HEK293 (cell line): ENCODE measurements at regions not wholly inside any gene's neighbourhood (a gene's known extent, or its start where the extent isn't known, plus 50 kb on each side); places are given as distances from the start of the nearest gene placed in this dataset.

Experiments
- REST ChIP-seq: fragments of 450-650 bp; formaldehyde crosslinking; IDR thresholded peaks from 2 replicates; pipeline ENCODE4 v1.5.1; 2016; ENCODE audit warnings: missing biosample characterization, missing genetic modification characterization
- ZNF23 ChIP-seq: fragments of 450-650 bp; formaldehyde crosslinking; IDR thresholded peaks from 2 replicates; pipeline ENCODE4 v1.5.1; 2016; ENCODE audit warnings: missing biosample characterization, missing genetic modification characterization, borderline replicate concordance
- ZNF302 ChIP-seq: fragments of 450-650 bp; formaldehyde crosslinking; IDR thresholded peaks from 2 replicates; pipeline ENCODE4 v1.5.1; 2016; ENCODE audit warnings: missing biosample characterization, missing genetic modification characterization, low read depth
- TF ChIP-seq, protein P1 (sequence below): fragments of 450-650 bp; formaldehyde crosslinking; IDR thresholded peaks from 2 replicates; pipeline ENCODE4 v1.5.1; 2016; ENCODE audit warnings: missing biosample characterization, missing genetic modification characterization, borderline replicate concordance
- TF ChIP-seq, protein P2 (sequence below): fragments of 450-650 bp; formaldehyde crosslinking; IDR thresholded peaks from 2 replicates; pipeline ENCODE4 v1.5.1; 2016; ENCODE audit warnings: missing biosample characterization, missing genetic modification characterization

DNA sequence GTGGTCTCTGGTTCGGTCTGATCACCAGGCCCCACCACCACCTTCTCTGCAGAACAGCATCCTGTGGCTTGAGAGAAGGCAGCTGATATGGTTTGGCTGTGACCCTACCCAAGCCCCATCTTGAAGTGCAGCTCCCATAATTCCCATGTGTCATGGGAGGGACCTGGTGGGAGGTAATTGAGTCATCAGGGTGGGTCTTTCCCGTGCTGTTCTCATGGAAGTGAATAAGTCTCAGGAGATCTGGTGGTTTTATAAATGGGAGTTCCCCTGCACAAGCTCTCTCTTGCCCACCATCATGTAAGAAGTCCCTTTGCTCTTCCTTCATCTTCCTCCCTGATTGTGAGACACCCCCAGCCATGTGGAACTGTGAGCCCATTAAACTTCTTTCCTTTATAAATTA lies 352.3 kb upstream of the CDH5 start:
- no peak for TF ChIP-seq REST (tag by site-specific recombination)
- TF ChIP-seq, protein P1, sequence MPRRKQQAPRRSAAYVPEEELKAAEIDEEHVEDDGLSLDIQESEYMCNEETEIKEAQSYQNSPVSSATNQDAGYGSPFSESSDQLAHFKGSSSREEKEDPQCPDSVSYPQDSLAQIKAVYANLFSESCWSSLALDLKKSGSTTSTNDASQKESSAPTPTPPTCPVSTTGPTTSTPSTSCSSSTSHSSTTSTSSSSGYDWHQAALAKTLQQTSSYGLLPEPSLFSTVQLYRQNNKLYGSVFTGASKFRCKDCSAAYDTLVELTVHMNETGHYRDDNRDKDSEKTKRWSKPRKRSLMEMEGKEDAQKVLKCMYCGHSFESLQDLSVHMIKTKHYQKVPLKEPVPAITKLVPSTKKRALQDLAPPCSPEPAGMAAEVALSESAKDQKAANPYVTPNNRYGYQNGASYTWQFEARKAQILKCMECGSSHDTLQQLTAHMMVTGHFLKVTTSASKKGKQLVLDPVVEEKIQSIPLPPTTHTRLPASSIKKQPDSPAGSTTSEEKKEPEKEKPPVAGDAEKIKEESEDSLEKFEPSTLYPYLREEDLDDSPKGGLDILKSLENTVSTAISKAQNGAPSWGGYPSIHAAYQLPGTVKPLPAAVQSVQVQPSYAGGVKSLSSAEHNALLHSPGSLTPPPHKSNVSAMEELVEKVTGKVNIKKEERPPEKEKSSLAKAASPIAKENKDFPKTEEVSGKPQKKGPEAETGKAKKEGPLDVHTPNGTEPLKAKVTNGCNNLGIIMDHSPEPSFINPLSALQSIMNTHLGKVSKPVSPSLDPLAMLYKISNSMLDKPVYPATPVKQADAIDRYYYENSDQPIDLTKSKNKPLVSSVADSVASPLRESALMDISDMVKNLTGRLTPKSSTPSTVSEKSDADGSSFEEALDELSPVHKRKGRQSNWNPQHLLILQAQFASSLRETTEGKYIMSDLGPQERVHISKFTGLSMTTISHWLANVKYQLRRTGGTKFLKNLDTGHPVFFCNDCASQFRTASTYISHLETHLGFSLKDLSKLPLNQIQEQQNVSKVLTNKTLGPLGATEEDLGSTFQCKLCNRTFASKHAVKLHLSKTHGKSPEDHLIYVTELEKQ (tag by site-specific recombination): no peak
- TF ChIP-seq, protein P2, sequence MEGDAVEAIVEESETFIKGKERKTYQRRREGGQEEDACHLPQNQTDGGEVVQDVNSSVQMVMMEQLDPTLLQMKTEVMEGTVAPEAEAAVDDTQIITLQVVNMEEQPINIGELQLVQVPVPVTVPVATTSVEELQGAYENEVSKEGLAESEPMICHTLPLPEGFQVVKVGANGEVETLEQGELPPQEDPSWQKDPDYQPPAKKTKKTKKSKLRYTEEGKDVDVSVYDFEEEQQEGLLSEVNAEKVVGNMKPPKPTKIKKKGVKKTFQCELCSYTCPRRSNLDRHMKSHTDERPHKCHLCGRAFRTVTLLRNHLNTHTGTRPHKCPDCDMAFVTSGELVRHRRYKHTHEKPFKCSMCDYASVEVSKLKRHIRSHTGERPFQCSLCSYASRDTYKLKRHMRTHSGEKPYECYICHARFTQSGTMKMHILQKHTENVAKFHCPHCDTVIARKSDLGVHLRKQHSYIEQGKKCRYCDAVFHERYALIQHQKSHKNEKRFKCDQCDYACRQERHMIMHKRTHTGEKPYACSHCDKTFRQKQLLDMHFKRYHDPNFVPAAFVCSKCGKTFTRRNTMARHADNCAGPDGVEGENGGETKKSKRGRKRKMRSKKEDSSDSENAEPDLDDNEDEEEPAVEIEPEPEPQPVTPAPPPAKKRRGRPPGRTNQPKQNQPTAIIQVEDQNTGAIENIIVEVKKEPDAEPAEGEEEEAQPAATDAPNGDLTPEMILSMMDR: no peak
- TF ChIP-seq ZNF302 (tag by site-specific recombination): no peak
- TF ChIP-seq ZNF23 (tag by site-specific recombination): no peak
